CD4-positive, CD25-positive, alpha-beta regulatory T cell (primary cell): ENCODE measurements at regions not wholly inside any gene's neighbourhood (a gene's known extent, or its start where the extent isn't known, plus 50 kb on each side); places are given as distances from the start of the nearest gene placed in this dataset.

Experiments
- ATAC-seq, 2 donors: fragments of 150-1000 bp; cut with Tn5 transposase; one replicate each; pipeline ENCODE4 v1.10.0; 2021; ENCODE audit warnings: low read depth in 2 of 2, moderate number of reproducible peaks in 2 of 2, moderate library complexity in 1 of 2
- DNase-seq, 3 donors: peaks; one replicate each; pipeline versions ENCODE4 v3.0.0 to v3.0.0-alpha.2; 2012 to 2022; ENCODE audit warnings: mixed read lengths in 1 of 3
- H3K27ac ChIP-seq: one replicate; pipeline ENCODE4 v1.7.0; 2013; ENCODE audit warnings: mild to moderate bottlenecking, low read length; ENCODE audit not compliant: insufficient read depth, poor library complexity, severe bottlenecking
- H3K27me3 ChIP-seq: one replicate; pipeline ENCODE4 v1.7.0; 2013; ENCODE audit warnings: low read length; ENCODE audit not compliant: control insufficient read depth, insufficient read depth
- H3K36me3 ChIP-seq: one replicate; pipeline ENCODE4 v1.7.0; 2013; ENCODE audit warnings: mild to moderate bottlenecking, low read length, moderate library complexity; ENCODE audit not compliant: control insufficient read depth, insufficient read depth
- H3K4me1 ChIP-seq: 2 replicates; pipeline ENCODE4 v1.7.0; 2013; ENCODE audit warnings: mild to moderate bottlenecking, low read length; ENCODE audit not compliant: insufficient read depth, control insufficient read depth, poor library complexity, severe bottlenecking
- H3K4me3 ChIP-seq: one replicate; pipeline ENCODE4 v1.7.0; 2013; ENCODE audit warnings: low read depth, mild to moderate bottlenecking, low read length, moderate library complexity
- H3K9me3 ChIP-seq, 2 experiments: 1 replicate in 1 of 2; 2 replicates in 1 of 2; pipeline ENCODE4 v1.7.0; 2013; ENCODE audit warnings: low read length in 2 of 2, mild to moderate bottlenecking in 1 of 2, moderate library complexity in 1 of 2; ENCODE audit not compliant: control insufficient read depth in 2 of 2
- H3K27ac Mint-ChIP-seq, 3 donors: one replicate each; pipeline ENCODE4 v1.8.0; 2020 to 2022; ENCODE audit warnings: mild to moderate bottlenecking in 3 of 3, mixed read lengths in 3 of 3, moderate library complexity in 2 of 3
- H3K27me3 Mint-ChIP-seq: one replicate; pipeline ENCODE4 v1.8.0; 2022; ENCODE audit warnings: mild to moderate bottlenecking, mixed read lengths
- H3K36me3 Mint-ChIP-seq: one replicate; pipeline ENCODE4 v1.8.0; 2020; ENCODE audit warnings: mixed read lengths
- H3K4me1 Mint-ChIP-seq, 4 donors: one replicate each; pipeline ENCODE4 v1.8.0; 2020 to 2022; ENCODE audit warnings: mixed read lengths in 4 of 4, mild to moderate bottlenecking in 1 of 4
- H3K4me3 Mint-ChIP-seq, 4 donors: one replicate each; pipeline ENCODE4 v1.8.0; 2020 to 2022; ENCODE audit warnings: mild to moderate bottlenecking in 4 of 4, mixed read lengths in 4 of 4, moderate library complexity in 3 of 4
- H3K9me3 Mint-ChIP-seq, 7 donors: one replicate each; pipeline ENCODE4 v1.8.0; 2020 to 2022; ENCODE audit warnings: mixed read lengths in 7 of 7, mild to moderate bottlenecking in 3 of 7, moderate library complexity in 2 of 7

DNA sequence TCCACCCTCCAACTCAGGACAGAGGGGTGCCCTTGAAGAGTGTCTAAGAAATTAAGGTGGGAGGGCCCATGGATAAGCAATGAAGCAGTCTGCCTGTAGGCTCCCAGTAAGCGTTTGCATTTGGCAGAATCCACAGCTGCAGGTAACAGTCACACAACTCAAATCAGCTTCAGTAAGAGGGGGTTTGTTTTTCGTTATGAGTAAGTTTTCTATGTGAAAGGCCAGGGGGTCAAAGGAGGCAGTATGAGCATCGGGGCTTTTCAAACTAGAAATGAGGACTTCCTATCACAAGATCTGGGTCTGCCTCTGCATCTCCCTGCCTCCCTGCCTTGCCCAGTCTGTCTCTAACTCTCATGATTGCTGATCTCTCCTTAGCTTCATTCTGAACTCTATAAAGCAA is 128.1 kb upstream of the CCL2 start:
- no peaks in the 10 kb centered on the region for H3K9me3 ChIP-seq
- no peaks in the 10 kb centered on the region for H3K36me3 ChIP-seq
- H3K4me1 ChIP-seq = no peaks in the 10 kb centered on the region
- no peaks in the 10 kb centered on the region for H3K4me1 Mint-ChIP-seq
- H3K4me3 Mint-ChIP-seq = no peak overlapping the region
- DNase-seq = no peak
- no peaks in the 10 kb centered on the region for H3K36me3 Mint-ChIP-seq
- no peak for ATAC-seq
- no peaks in the 10 kb centered on the region for H3K27me3 ChIP-seq
- no peak overlapping the region for H3K4me3 ChIP-seq
- H3K27ac Mint-ChIP-seq = no peak overlapping the region
- peaks cover 4% of the 10 kb centered on the region for H3K27me3 Mint-ChIP-seq
- no peaks in the 10 kb centered on the region for H3K9me3 Mint-ChIP-seq
- H3K27ac ChIP-seq = no peak overlapping the region

DNA sequence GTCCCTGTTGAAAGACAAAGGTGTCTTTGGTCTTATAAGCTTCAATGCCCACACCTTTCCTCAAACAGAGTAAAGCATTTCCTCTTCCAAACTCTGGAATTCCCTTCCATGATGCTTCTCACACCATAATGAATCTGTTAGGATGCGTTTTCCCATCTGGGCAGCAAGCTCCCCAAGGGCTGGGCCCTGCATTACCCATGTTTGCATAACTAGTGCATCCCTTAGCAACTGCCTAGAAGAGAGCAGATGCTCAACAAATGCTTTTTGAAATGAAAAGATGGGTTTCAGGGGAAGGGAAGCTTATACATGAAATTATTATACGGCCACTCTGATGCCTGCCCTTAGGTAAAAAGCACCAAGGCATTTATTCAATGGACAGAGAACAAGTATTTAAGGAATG is 124.5 kb upstream of the CCL2 start:
- H3K36me3 ChIP-seq = no peaks in the 10 kb centered on the region
- Mint-ChIP-seq H3K4me3 (no peak overlapping the region), H3K36me3 (no peaks in the 10 kb centered on the region), H3K9me3 (no peaks in the 10 kb centered on the region), H3K4me1 (no peaks in the 10 kb centered on the region), H3K27me3 (peaks cover 4% of the 10 kb centered on the region), H3K27ac (no peak overlapping the region)
- H3K27me3 ChIP-seq = no peaks in the 10 kb centered on the region
- no peaks in the 10 kb centered on the region for H3K9me3 ChIP-seq
- ATAC-seq (no peak), DNase-seq (no peak)
- H3K27ac ChIP-seq = no peak overlapping the region
- H3K4me1 ChIP-seq = no peaks in the 10 kb centered on the region
- H3K4me3 ChIP-seq = no peak overlapping the region

DNA sequence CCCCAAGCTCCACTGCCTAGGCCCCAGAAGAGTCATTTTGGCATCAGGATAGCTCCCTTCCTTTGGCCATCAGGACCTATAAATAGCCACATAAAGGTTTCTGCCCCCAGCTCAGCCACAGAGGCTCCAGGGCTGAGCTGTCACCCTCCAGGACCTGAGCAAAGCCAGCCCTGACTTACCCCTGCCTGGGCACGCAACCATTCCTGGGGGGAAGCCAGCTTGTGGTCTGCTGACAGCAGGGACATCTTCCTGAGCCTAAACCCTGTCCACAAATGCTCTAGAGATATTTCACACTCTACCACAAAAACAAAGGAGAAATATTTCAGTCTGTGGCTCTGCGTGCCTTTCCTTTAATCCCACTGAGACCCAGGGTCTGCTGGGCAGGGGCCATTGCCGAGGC is 123.7 kb upstream of the CCL2 start:
- Histone ChIP-seq H3K4me3 (no peak overlapping the region), H3K27me3 (no peaks in the 10 kb centered on the region), H3K9me3 (no peaks in the 10 kb centered on the region), H3K27ac (no peak overlapping the region), H3K4me1 (no peaks in the 10 kb centered on the region), H3K36me3 (no peaks in the 10 kb centered on the region)
- ATAC-seq (no peak), DNase-seq (no peak)
- H3K4me1 Mint-ChIP-seq = no peaks in the 10 kb centered on the region
- H3K27ac Mint-ChIP-seq = no peak overlapping the region
- no peak overlapping the region for H3K4me3 Mint-ChIP-seq
- no peaks in the 10 kb centered on the region for H3K9me3 Mint-ChIP-seq
- no peaks in the 10 kb centered on the region for H3K36me3 Mint-ChIP-seq
- H3K27me3 Mint-ChIP-seq = peaks cover 1% of the 10 kb centered on the region

DNA sequence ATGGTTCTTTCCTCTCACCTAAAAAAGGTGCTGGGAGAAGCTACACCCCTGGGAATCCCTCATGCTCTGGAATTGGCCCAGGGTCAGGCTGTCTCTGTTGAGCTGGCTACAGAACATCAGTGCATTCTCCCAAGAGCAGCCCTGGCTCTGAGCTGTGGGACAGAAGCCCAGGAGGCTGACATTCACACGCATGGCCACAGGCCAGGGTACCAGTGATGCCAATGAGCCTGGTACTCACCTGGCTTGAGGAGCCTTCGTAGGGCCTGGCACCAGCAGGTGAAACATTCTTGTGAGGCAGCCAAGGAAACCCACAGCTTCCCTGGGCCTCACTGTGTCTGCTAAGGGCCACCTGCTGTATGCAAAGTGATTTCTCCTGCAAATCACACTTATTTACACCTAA is 121.7 kb upstream of the CCL2 start:
- H3K27ac Mint-ChIP-seq = no peak overlapping the region
- no peak for DNase-seq
- peaks cover 9% of the 10 kb centered on the region for H3K27me3 Mint-ChIP-seq
- Histone ChIP-seq H3K4me3 (no peak overlapping the region), H3K27ac (no peak overlapping the region), H3K9me3 (no peaks in the 10 kb centered on the region), H3K4me1 (no peaks in the 10 kb centered on the region), H3K27me3 (no peaks in the 10 kb centered on the region), H3K36me3 (no peaks in the 10 kb centered on the region)
- H3K36me3 Mint-ChIP-seq = no peaks in the 10 kb centered on the region
- H3K4me1 Mint-ChIP-seq = no peaks in the 10 kb centered on the region
- no peak for ATAC-seq
- H3K9me3 Mint-ChIP-seq = no peaks in the 10 kb centered on the region
- H3K4me3 Mint-ChIP-seq = no peak overlapping the region

DNA sequence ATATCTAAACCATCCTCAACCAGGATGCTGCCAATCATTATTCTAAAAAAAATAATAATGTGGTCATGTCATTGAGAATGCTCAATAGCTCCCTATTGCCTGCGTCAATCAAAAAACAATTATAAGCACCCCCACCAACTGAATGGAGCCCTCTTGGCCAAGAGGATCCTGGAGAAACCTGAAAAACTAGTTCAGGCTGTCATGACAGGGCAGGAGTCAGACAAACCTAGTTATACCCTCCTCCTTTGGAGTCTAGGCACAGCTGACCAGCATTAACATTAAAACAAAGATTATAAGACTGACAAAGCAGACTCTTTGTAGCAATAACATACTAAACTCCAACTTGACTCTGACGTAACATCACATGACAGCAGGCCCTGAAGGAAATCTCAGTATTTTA is 119.2 kb upstream of the CCL2 start:
- Histone ChIP-seq H3K4me3 (no peak overlapping the region), H3K27ac (no peak overlapping the region), H3K36me3 (no peaks in the 10 kb centered on the region), H3K27me3 (no peaks in the 10 kb centered on the region), H3K9me3 (no peaks in the 10 kb centered on the region), H3K4me1 (no peaks in the 10 kb centered on the region)
- ATAC-seq (no peak), DNase-seq (no peak)
- H3K9me3 Mint-ChIP-seq = no peaks in the 10 kb centered on the region
- no peak overlapping the region for H3K4me3 Mint-ChIP-seq
- no peaks in the 10 kb centered on the region for H3K36me3 Mint-ChIP-seq
- H3K27me3 Mint-ChIP-seq = peaks cover 22% of the 10 kb centered on the region
- no peak overlapping the region for H3K27ac Mint-ChIP-seq
- no peaks in the 10 kb centered on the region for H3K4me1 Mint-ChIP-seq

DNA sequence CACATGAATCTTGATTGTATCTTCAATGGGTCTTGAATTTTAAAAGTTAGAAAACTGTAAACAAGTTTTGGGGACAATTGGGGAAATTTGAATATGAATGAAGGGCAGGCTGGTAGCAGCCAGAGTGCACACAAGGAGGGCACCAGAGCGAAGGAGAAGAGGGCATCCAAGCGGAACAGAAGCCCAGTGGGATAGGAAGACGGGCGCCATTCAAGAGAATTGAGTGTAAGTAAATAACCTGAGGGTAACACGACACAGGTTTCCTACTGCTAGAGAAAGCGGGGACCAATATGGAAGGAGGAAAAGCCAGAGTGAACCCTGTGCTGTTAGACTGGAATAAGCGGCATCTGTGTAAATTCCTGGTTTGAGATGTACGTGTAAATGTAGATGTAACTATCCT is 115.1 kb upstream of the CCL2 start:
- DNase-seq (no peak), ATAC-seq (no peak)
- no peaks in the 10 kb centered on the region for H3K27me3 ChIP-seq
- Mint-ChIP-seq H3K27ac (peak overlapping the region in 1 of 3 donors; percentile 9), H3K4me1 (no peaks in the 10 kb centered on the region), H3K36me3 (no peaks in the 10 kb centered on the region), H3K27me3 (peaks cover 22% of the 10 kb centered on the region), H3K4me3 (no peak overlapping the region), H3K9me3 (peaks cover 0 to 3% (median 0%) of the 10 kb centered on the region in 7 donors)
- no peak overlapping the region for H3K27ac ChIP-seq
- no peaks in the 10 kb centered on the region for H3K4me1 ChIP-seq
- H3K9me3 ChIP-seq = no peaks in the 10 kb centered on the region
- no peaks in the 10 kb centered on the region for H3K36me3 ChIP-seq
- no peak overlapping the region for H3K4me3 ChIP-seq

DNA sequence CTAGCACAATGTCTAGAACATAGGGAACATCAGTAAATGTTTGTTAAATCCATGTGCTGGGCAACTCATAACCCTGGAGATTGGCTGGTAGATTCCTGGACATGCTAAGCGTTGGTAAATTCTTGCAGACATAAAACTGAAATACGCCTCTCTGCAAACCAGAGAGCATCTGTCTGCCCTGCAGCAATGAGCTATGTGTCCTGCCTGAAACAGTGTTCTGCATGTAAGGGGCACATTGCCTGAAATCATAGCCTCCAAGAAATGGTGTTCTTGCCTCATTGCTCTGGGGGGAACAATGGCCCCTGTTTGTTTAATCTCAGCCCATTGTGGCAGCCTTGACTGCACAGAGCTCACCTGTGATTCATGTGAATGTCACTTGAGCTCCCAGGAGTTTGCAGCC is 113.5 kb upstream of the CCL2 start:
- H3K4me1 Mint-ChIP-seq = no peaks in the 10 kb centered on the region
- Histone ChIP-seq H3K4me3 (no peak overlapping the region), H3K36me3 (no peaks in the 10 kb centered on the region), H3K4me1 (no peaks in the 10 kb centered on the region), H3K27ac (no peak overlapping the region), H3K9me3 (no peaks in the 10 kb centered on the region), H3K27me3 (no peaks in the 10 kb centered on the region)
- H3K27ac Mint-ChIP-seq = no peak overlapping the region
- DNase-seq = no peak
- H3K4me3 Mint-ChIP-seq = no peak overlapping the region
- H3K27me3 Mint-ChIP-seq = peaks cover 18% of the 10 kb centered on the region
- H3K36me3 Mint-ChIP-seq = no peaks in the 10 kb centered on the region
- no peak for ATAC-seq
- peaks cover 0 to 3% (median 0%) of the 10 kb centered on the region in 7 donors for H3K9me3 Mint-ChIP-seq

DNA sequence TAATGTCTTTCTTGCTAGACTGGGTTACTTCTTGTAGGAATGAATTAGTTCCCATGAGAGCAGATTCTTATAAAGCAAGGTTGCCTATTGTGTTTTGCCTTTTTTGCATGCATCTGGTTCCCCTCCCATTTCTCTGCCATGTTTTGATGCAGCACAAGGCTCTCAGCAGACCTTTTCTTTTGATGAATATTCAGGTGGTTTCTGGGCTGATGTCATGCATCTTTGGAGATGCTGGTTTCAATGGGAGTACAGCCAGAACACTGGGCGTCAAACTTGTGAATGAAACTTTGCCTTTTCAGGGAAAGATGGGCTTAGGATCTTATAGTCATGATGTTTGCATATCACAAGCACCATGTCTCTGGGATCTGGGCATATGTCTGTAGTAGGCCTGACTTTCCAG is 111.7 kb upstream of the CCL2 start:
- peaks cover 18% of the 10 kb centered on the region for H3K27me3 Mint-ChIP-seq

More for the DNA sequence above, 111.7 kb upstream of the CCL2 start:
- DNase-seq = no peak
- Mint-ChIP-seq H3K4me3 (no peak overlapping the region), H3K36me3 (no peaks in the 10 kb centered on the region), H3K27ac (no peak overlapping the region), H3K9me3 (peaks cover 0 to 3% (median 0%) of the 10 kb centered on the region in 7 donors), H3K4me1 (no peaks in the 10 kb centered on the region)
- no peaks in the 10 kb centered on the region for H3K9me3 ChIP-seq
- no peaks in the 10 kb centered on the region for H3K36me3 ChIP-seq
- ATAC-seq = no peak
- H3K27me3 ChIP-seq = no peaks in the 10 kb centered on the region
- no peak overlapping the region for H3K4me3 ChIP-seq
- H3K4me1 ChIP-seq = no peaks in the 10 kb centered on the region
- H3K27ac ChIP-seq = no peak overlapping the region
